Mucosa of descending colon (tissue), 3 donors: ENCODE measurements at regions not wholly inside any gene's neighbourhood (a gene's known extent, or its start where the extent isn't known, plus 50 kb on each side); places are given as distances from the start of the nearest gene placed in this dataset.

Experiments
- ATAC-seq: fragments of 200-7000 bp; cut with Tn5 transposase; one replicate; pipeline ENCODE4 v1.9.1; 2020; ENCODE audit warnings: mild to moderate bottlenecking, moderate library complexity
- DNase-seq, 3 donors: peaks; one replicate each; pipeline ENCODE4 v3.0.0-alpha.2; 2020
- H3K36me3 ChIP-seq: fragments of 200-600 bp; one replicate; pipeline ENCODE4 v1.8.0; 2021; ENCODE audit warnings: low read depth, mild to moderate bottlenecking
- H3K4me1 ChIP-seq: fragments of 200-600 bp; one replicate; pipeline ENCODE4 v1.8.0; 2021; ENCODE audit warnings: low read depth, mild to moderate bottlenecking
- H3K4me3 ChIP-seq: fragments of 200-600 bp; one replicate; pipeline ENCODE4 v1.8.0; 2021; ENCODE audit warnings: mild to moderate bottlenecking
- H3K9me3 ChIP-seq: fragments of 200-600 bp; one replicate; pipeline ENCODE4 v1.8.0; 2021; ENCODE audit warnings: mild to moderate bottlenecking
- CTCF ChIP-seq: fragments of 200-600 bp; IDR thresholded peaks from one replicate; pipeline ENCODE4 v1.8.0; 2022; ENCODE audit warnings: antibody characterized with exemption, mild to moderate bottlenecking
- intact Hi-C, 2 donors: fragments of 100-400 bp; cut with DNase I in 1 of 2; cut with micrococcal nuclease in 1 of 2; formaldehyde crosslinking; loops; one replicate each; pipeline versions ENCODE4 v1.11.0 to v1.11.1; 2022; cut with DNase I, micrococcal nuclease
- donor health status: DM: no; HTN: no; CAD: no; lungs with moderate emphysema.
- donor health status: DM: no; HTN: no; CAD: no.
- donor health status: DM: no; HTN: yes; CAD: no.

- intact Hi-C loops, result no loop called here
- ATAC-seq (no peak), DNase-seq (no peak)
- H3K9me3 ChIP-seq, result peaks cover 10% of the 10 kb centered on the region
- no peak overlapping the region for H3K4me3 ChIP-seq
- H3K36me3 ChIP-seq, result no peaks in the 10 kb centered on the region
- no peaks in the 10 kb centered on the region for H3K4me1 ChIP-seq
- no peak for TF ChIP-seq CTCF
Observed at GRCh38 chr6:170007468-170008293, 256.3 kb downstream of the ERMARD start.

GRCh38 chr6:170006900-170007467 is 255.6 kb downstream of the ERMARD start:
- intact Hi-C loops, result no loop called here
- TF ChIP-seq CTCF, result no peak
- no peak for DNase-seq
- Histone ChIP-seq H3K9me3 (peaks cover 10% of the 10 kb centered on the region), H3K36me3 (no peaks in the 10 kb centered on the region), H3K4me3 (no peak overlapping the region), H3K4me1 (no peaks in the 10 kb centered on the region)
- ATAC-seq, result no peak

- Histone ChIP-seq H3K4me1 (no peaks in the 10 kb centered on the region), H3K9me3 (peaks cover 10% of the 10 kb centered on the region), H3K4me3 (no peak overlapping the region), H3K36me3 (no peaks in the 10 kb centered on the region)
- no peak for TF ChIP-seq CTCF
- intact Hi-C loops, result no loop called here
- ATAC-seq (no peak), DNase-seq (no peak)
Observed at GRCh38 chr6:170006071-170006899, 254.9 kb downstream of the ERMARD start.

GRCh38 chr6:170005665-170006064 is 254.2 kb downstream of the ERMARD start:
- ATAC-seq, result no peak
- intact Hi-C loops, result no loop called here

More at GRCh38 chr6:170005665-170006064, 254.2 kb downstream of the ERMARD start:
- Histone ChIP-seq H3K9me3 (peaks cover 10% of the 10 kb centered on the region), H3K4me1 (no peaks in the 10 kb centered on the region), H3K4me3 (no peak overlapping the region), H3K36me3 (no peaks in the 10 kb centered on the region)
- no peak for DNase-seq
- no peak for TF ChIP-seq CTCF
